ENCODE measurements at regions not wholly inside any gene's neighbourhood (a gene's known extent, or its start where the extent isn't known, plus 50 kb on each side); places are given as distances from the start of the nearest gene placed in this dataset.

GRCh38 chr9:111263116-111263515, 66.9 kb downstream of the OR2K2 start:
- Mint-ChIP-seq H3K4me3 (no peak overlapping the region), H3K27me3 (ENCODE audit: insufficient read depth) (peaks cover 6% of the 10 kb centered on the region), H3K9me3 (peaks cover 35% of the 10 kb centered on the region), H3K27ac (no peak overlapping the region), H3K36me3 (ENCODE audit: low read depth) (peaks cover 11% of the 10 kb centered on the region), H3K4me1 (ENCODE audit: low read depth) (no peaks in the 10 kb centered on the region)
- no peak for DNase-seq
- TF ChIP-seq CTCF (IDR thresholded peaks at IDR 0.05), result no peak

GRCh38 chr9:111258875-111259271, 71.2 kb downstream of the OR2K2 start:
- peaks cover 4% of the 10 kb centered on the region for H3K27me3 Mint-ChIP-seq (ENCODE audit: insufficient read depth)
- DNase-seq, result no peak
- no peaks in the 10 kb centered on the region for H3K4me1 Mint-ChIP-seq (ENCODE audit: low read depth)
- H3K4me3 Mint-ChIP-seq, result no peak overlapping the region
- no peak for TF ChIP-seq CTCF (IDR thresholded peaks at IDR 0.05)
- no peaks in the 10 kb centered on the region for H3K36me3 Mint-ChIP-seq (ENCODE audit: low read depth)
- H3K27ac Mint-ChIP-seq, result no peak overlapping the region
- H3K9me3 Mint-ChIP-seq, result no peaks in the 10 kb centered on the region

DNA sequence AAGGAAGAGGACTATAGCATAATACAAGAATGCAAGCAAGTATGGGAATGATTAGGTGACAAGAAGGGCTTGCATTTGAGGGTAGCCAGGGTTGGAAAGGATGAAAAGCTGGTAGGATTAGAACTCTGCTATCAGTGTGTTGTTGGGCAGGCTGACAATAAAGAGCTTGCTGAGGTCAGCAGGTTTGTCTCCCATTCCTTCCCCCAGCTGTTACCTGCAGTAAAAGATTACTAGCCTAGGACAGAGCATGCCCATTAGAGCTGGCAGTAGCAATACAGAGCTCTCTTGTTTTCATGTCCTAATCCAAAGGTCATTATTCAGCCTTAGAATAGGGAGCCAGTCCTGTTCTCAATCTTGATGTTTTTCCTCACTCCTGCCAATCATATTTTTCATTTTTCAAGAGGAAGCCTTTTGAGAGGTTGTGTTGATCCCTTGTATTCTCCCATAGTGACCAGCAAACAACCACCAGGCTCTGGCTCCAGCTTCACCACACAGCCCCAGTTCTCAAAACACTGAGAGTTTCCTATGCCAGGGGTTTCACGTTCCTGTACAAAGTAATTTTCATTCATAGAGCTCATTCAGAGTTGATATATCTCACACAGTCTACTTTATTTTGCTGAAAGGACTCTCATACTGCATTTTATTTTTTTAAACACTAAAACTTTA, 71.7 kb downstream of the OR2K2 start:
- Mint-ChIP-seq H3K9me3 (no peaks in the 10 kb centered on the region), H3K36me3 (ENCODE audit: low read depth) (no peaks in the 10 kb centered on the region), H3K4me3 (no peak overlapping the region), H3K27ac (no peak overlapping the region), H3K27me3 (ENCODE audit: insufficient read depth) (peaks cover 4% of the 10 kb centered on the region), H3K4me1 (ENCODE audit: low read depth) (no peaks in the 10 kb centered on the region)
- no peak for DNase-seq
- no peak for TF ChIP-seq CTCF (IDR thresholded peaks at IDR 0.05)

GRCh38 chr9:111253742-111254437, 76.1 kb downstream of the OR2K2 start:
- Mint-ChIP-seq H3K4me1 (ENCODE audit: low read depth) (peaks cover 16% of the 10 kb centered on the region), H3K27me3 (ENCODE audit: insufficient read depth) (no peaks in the 10 kb centered on the region; the same call in 1 of the 2 replicates), H3K27ac (no peak overlapping the region), H3K4me3 (no peak overlapping the region), H3K9me3 (no peaks in the 10 kb centered on the region), H3K36me3 (ENCODE audit: low read depth) (no peaks in the 10 kb centered on the region)
- no peak for TF ChIP-seq CTCF (IDR thresholded peaks at IDR 0.05)
- no peak for DNase-seq

DNA sequence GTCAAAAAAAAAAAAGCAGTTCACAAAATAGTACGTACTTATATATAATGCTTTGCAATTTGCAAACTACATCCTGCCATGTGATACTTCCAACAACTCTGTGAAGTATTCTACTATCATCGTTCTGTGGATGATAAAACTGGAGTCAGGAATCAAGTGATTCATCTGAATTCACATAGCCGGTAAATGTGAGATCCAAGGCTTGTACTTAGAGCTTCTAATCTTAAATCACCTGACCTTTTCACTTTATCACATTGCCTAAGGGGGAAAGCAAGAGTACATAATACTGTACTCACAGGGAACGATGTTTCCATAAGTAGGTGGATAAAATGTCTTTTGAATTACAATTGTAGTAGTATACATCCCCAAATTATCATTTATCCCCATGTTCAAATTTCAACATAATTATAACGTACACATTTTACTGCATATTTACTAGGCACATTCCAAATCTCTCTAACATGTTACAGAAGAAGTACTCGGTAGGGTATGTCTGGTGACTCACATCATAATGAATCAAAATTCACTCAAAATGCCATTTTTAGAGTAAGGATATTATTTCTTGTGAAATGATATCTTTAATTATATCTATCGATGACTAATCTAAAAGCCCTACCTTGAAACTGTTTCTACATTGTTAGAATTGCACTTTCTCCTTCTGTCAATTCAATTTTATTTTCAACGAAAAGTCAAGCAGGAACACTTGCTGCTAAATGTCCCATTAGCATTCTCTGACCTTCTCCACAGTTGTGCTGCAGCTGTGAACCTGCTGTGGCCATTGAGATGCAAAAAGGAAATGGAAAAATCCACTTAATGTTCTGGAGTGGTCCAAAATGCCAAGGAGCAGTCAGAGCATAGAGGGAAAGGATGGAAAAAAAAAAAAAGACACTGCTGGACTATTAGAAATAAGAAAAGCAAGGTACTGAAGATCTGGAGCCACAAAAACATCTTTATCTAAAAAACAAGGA, 78.9 kb downstream of the OR2K2 start:
- H3K9me3 Mint-ChIP-seq, result no peaks in the 10 kb centered on the region

More for the DNA sequence above, 78.9 kb downstream of the OR2K2 start:
- Mint-ChIP-seq H3K27ac (no peak overlapping the region), H3K27me3 (ENCODE audit: insufficient read depth) (no peaks in the 10 kb centered on the region), H3K4me3 (no peak overlapping the region), H3K4me1 (ENCODE audit: low read depth) (peaks cover 26% of the 10 kb centered on the region), H3K36me3 (ENCODE audit: low read depth) (no peaks in the 10 kb centered on the region)
- no peak for TF ChIP-seq CTCF (IDR thresholded peaks at IDR 0.05)
- no peak for DNase-seq

Data from HFFc6 (cell line).